Neural progenitor cell (in vitro differentiated cells): ENCODE measurements at regions not wholly inside any gene's neighbourhood (a gene's known extent, or its start where the extent isn't known, plus 50 kb on each side); places are given as distances from the start of the nearest gene placed in this dataset.

Experiments used
- EZH2 ChIP-seq: fragments of 200-600 bp; sonication (generic); IDR thresholded peaks from 2 replicates; pipeline ENCODE4 v1.6.1; 2017; ENCODE audit warnings: antibody characterized with exemption, mild to moderate bottlenecking, moderate library complexity
- TF ChIP-seq, protein P1 (sequence below): fragments of 200-600 bp; sonication (generic); IDR thresholded peaks from 2 replicates; pipeline ENCODE4 v1.5.1; 2017; ENCODE audit warnings: antibody characterized with exemption, mild to moderate bottlenecking

DNA sequence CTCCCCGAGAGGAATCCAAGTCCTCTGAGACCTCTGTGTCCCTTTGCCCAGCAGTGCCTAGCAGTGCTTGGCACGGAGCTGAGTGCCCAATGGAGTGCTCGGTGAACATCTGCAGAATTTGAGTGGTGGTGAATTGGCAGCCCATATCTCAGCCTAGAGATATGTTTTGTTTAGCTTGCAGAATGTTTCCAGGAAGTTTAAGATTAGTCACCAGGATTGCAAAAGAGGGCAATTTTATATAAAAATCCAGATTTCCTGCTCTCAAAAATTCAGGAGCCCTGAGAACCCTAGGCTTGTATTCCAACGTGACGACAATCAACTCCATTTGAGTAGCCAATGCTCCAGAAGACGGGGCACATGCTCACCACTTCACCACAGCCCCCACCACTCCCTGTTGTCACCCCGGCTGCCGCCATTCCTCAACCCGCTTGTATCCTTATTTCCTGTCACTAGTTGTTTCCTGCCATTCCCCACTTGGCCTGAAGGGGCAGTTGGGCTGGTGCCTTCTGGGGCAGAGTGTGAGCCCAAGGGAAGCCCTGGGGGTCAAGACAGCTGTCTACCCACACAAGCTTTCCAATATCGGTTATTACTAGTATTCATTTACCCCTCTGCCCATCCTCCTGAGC lies 116.9 kb downstream of the EFNB1 start:
- TF ChIP-seq, protein P1, sequence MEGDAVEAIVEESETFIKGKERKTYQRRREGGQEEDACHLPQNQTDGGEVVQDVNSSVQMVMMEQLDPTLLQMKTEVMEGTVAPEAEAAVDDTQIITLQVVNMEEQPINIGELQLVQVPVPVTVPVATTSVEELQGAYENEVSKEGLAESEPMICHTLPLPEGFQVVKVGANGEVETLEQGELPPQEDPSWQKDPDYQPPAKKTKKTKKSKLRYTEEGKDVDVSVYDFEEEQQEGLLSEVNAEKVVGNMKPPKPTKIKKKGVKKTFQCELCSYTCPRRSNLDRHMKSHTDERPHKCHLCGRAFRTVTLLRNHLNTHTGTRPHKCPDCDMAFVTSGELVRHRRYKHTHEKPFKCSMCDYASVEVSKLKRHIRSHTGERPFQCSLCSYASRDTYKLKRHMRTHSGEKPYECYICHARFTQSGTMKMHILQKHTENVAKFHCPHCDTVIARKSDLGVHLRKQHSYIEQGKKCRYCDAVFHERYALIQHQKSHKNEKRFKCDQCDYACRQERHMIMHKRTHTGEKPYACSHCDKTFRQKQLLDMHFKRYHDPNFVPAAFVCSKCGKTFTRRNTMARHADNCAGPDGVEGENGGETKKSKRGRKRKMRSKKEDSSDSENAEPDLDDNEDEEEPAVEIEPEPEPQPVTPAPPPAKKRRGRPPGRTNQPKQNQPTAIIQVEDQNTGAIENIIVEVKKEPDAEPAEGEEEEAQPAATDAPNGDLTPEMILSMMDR, result peak; percentile 34
- TF ChIP-seq EZH2, result no peak
